WI38 (cell line): ENCODE measurements at regions not wholly inside any gene's neighbourhood (a gene's known extent, or its start where the extent isn't known, plus 50 kb on each side); places are given as distances from the start of the nearest gene placed in this dataset.
"Not testable (repeated sequence)": the region's sequence is repeated elsewhere in the genome, so short reads cannot be mapped to it uniquely, and the experiment has no call there.

Experiments used
- H3K4me3 ChIP-seq: 2 replicates; pipeline ENCODE4 v1.5.1; 2011; ENCODE audit warnings: low read depth, mild to moderate bottlenecking, control low read depth, low read length
- CTCF ChIP-seq: IDR thresholded peaks from 2 replicates; pipeline ENCODE4 v1.5.1; 2012; ENCODE audit warnings: low read depth, mild to moderate bottlenecking, control low read depth, low read length

DNA sequence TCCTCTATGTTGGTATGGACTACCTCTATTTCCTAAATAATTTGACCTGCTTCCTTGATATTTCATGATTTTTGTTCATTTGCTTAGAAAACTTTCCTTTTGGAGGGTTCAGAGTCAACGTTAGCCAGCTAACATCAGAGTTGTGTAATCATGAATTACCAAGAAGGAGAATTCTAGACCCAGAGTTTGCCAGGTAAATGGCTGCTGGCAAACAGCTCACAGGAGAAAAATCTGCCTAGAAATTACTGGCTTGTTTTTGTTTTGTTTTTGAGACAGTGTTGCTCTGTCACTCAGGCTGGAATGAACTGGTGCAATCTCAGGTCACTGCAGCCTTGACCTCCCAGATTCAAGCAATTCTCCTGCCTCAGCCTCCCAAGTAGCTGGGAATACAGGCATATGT is 111.4 kb upstream of the SALL1 start:
- H3K4me3 ChIP-seq: no peak overlapping the region
- no peak for TF ChIP-seq CTCF

GRCh38 chr16:51261919-51262318 is 110.8 kb upstream of the SALL1 start:
- H3K4me3 ChIP-seq: no peak overlapping the region
- no peak for TF ChIP-seq CTCF

GRCh38 chr16:51255349-51255972 is 104.4 kb upstream of the SALL1 start:
- TF ChIP-seq CTCF: no peak
- no peak overlapping the region for H3K4me3 ChIP-seq

DNA sequence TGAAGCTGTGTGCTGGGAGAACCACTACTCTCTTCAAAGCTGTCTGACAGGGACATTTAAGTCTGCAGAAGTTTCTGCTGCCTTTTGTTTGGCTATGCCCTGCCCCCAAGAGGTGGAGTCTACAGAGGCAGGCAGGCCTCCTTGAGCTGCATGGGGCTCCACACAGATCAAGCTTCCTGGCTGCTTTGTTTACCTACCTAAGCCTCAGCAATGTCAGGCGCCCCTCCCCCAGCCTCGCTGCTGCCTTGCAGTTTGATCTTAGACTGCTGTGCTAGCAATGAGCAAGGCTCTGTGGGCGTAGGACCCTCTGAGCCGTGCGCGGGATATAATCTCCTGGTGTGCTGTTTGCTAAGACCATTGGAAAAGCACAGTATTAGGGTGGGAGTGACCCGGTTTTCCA is 103.3 kb upstream of the SALL1 start:
- not testable (repeated sequence) for H3K4me3 ChIP-seq

GRCh38 chr16:51248217-51248616 is 97.1 kb upstream of the SALL1 start:
- H3K4me3 ChIP-seq: no peak overlapping the region
- TF ChIP-seq CTCF: no peak

- no peak for TF ChIP-seq CTCF
- no peak overlapping the region for H3K4me3 ChIP-seq
Observed at GRCh38 chr16:51245658-51245995, 94.6 kb upstream of the SALL1 start.

GRCh38 chr16:51244887-51245657 is 94.0 kb upstream of the SALL1 start:
- no peak overlapping the region for H3K4me3 ChIP-seq
- TF ChIP-seq CTCF: no peak
